ENCODE measurements at regions not wholly inside any gene's neighbourhood (a gene's known extent, or its start where the extent isn't known, plus 50 kb on each side); places are given as distances from the start of the nearest gene placed in this dataset.

GRCh38 chr5:27722337-27722736 lies 684.0 kb upstream of the CDH9 start:
- TF ChIP-seq CTCF (IDR thresholded peaks at IDR 0.05) (no peak), POLR2AphosphoS5 (IDR thresholded peaks at IDR 0.05) (no peak)

Measured in prostate gland (tissue), 2 donors.